ENCODE measurements at regions not wholly inside any gene's neighbourhood (a gene's known extent, or its start where the extent isn't known, plus 50 kb on each side); places are given as distances from the start of the nearest gene placed in this dataset.

DNA sequence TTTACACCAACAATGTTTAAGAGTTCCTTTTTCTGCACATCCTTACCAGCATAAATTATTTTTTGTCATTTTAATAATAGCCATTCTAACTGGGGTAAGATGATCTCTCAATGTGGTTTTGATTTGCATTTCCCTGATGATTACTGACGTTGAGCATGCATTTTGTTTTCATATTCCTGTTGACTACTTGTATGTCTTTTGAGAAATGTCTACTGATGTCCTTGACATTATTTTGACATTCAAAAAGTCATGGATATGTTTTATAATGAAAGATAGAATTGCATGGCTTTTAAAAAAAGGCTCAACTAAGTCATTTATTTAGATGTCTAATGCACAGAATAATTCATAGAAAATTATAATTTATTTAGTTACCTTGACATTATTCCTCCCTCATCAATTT is 381.6 kb upstream of the C9orf72 start:
- TF ChIP-seq, protein P1, sequence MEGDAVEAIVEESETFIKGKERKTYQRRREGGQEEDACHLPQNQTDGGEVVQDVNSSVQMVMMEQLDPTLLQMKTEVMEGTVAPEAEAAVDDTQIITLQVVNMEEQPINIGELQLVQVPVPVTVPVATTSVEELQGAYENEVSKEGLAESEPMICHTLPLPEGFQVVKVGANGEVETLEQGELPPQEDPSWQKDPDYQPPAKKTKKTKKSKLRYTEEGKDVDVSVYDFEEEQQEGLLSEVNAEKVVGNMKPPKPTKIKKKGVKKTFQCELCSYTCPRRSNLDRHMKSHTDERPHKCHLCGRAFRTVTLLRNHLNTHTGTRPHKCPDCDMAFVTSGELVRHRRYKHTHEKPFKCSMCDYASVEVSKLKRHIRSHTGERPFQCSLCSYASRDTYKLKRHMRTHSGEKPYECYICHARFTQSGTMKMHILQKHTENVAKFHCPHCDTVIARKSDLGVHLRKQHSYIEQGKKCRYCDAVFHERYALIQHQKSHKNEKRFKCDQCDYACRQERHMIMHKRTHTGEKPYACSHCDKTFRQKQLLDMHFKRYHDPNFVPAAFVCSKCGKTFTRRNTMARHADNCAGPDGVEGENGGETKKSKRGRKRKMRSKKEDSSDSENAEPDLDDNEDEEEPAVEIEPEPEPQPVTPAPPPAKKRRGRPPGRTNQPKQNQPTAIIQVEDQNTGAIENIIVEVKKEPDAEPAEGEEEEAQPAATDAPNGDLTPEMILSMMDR (IDR thresholded peaks at IDR 0.05) = no peak
- TF ChIP-seq POLR2A (IDR thresholded peaks at IDR 0.05; ENCODE audit: low read depth) (no peak), EP300 (IDR thresholded peaks at IDR 0.05) (no peak)

All from esophagus muscularis mucosa (tissue), 4 donors.